NCI-H748 treated with DMSO at 0.1 percent for 48 hours (cell line): ENCODE measurements at regions not wholly inside any gene's neighbourhood (a gene's known extent, or its start where the extent isn't known, plus 50 kb on each side); places are given as distances from the start of the nearest gene placed in this dataset.
A peak's percentile ranks its signal among the peaks of the same experiment; 100 is the strongest.
"Not testable (repeated sequence)": the region's sequence is repeated elsewhere in the genome, so short reads cannot be mapped to it uniquely, and the experiment has no call there.

Source experiments
- DNase-seq: peaks from one replicate; lab custom pipeline; 2025; lab: John Stamatoyannopoulos, UW

DNA sequence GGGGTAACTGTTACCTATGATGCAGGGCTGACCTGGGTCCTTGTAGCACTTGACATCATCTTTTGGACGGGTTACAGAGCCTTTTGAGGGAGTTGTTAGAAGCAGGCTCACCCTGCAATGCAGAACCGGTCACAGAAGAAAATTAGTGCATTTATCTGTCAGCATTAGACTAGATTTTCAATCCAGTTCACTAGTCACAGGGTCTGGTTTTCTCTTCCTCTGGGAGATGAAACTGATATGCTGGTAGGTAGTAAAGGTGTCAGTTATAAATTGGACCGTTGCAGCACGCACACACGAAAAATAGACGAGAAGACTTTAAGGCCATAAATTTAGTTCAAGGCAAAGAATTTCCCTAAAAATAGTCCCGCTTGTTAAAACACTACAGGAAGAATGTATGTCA is 532.3 kb upstream of the ATP11B start:
- DNase-seq = no peak

DNA sequence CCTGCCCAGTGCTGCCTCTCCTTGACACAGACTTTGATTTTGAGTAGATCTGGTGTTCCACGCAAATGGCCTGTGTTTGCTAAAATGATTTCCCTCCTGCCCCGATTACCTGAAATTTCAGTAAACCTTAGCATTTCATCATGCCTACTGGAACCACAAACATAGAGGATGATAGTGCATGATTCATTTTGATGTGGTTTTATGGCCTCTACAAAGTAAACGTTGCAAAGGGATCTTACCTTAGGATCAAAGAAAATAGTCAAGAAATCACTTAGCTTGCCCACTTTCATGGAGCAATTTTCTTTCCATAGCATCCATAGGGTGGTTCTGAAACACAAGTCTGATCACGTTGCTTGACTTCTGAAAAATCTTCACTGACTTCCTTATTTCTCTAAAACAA is 524.6 kb upstream of the ATP11B start:
- DNase-seq = no peak

DNA sequence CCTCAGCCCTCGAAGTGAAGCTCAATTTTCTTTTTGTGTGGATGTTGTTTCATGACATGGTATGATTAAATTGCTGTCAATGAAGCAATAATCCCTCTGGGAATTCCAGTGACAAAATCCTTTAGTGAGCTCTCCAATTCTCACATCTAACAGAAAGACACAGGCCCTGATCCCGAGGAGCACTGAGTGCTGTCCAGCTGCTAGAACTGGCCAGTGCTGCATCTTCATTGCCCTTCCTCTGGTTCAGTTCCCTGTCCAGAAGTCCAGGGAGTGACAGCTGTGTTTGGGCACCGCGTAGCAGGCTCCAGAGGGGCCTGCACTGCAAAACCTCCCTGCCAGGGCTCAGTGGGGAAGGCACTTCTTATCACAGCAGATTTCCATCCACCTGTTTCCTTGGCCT is 516.8 kb upstream of the ATP11B start:
- no peak for DNase-seq

DNA sequence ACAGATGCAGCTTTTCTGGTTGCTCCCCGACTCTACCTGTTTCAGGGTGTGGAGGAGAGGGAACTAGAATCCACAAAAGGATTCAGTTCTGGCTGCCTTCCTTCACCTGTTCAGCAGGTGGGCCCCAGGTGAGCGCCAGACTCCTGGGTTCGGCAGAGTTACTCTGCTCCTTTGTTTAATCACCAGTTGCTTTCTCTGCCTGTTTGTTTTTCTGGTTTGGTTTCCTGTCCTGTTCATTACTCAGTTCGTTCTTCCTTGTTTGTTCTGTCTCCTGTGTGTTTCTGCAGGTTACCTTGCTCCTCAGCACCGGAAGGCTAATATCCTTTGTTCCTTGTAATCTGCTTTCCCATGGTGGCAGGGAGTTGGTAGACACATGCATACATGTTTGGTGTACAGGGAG is 508.5 kb upstream of the ATP11B start:
- DNase-seq = peak; percentile 84

DNA sequence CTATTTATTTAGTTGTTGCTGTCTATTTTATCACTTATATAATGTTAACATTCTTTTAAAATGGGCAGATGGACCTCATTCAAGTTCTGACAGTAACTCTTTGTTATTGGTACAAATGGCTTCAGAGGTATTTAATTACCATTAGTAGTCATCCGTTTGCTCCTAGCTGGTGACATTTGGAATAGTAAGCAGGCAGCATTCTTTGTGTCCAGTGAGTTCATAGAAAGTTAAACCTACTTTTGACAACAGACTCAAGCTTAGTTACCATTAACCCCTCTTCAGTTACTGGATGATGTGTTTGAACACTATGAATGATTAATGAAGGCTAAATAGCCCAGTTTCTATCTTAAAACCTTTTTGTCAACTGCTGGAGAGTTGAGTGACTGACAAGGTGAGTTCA is 500.7 kb upstream of the ATP11B start:
- DNase-seq = no peak

DNA sequence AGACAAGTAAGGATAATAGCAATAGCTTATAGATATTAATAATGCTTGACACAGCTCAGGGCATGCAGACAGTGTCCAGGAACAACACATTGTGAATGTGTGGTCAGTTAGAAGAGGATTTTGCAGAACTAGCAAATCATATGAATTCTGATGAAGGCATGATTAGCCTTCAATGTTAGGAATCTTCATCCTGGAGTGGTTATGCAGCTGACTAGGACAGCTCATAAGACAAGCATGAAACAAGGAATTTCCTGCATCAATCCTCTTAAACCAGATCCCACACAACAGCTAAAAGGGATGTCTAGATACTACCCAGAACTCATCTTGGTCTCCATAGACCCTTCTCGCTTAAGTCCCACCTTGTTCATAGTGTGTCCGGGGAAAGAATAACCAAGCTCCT is 499.0 kb upstream of the ATP11B start:
- DNase-seq = no peak

DNA sequence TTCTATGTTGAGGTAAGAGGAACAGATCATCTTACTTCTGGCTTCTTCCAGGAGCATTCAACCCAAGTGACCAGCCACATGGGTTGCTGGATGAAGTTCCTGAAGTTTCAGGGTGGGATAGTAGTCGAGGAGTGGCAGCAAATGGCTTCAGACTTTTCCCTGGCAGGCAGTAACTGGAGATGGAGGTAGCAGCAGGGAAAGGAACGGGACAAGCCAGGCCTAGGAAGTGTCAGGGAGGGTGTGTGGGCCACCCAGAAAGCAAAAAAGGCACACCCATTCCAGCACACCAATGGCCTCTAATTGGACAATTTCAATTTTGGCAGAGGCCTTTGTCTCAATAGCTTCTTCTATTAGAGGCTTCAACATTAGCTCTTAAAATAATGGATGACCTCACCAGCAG is 498.6 kb upstream of the ATP11B start:
- no peak for DNase-seq

DNA sequence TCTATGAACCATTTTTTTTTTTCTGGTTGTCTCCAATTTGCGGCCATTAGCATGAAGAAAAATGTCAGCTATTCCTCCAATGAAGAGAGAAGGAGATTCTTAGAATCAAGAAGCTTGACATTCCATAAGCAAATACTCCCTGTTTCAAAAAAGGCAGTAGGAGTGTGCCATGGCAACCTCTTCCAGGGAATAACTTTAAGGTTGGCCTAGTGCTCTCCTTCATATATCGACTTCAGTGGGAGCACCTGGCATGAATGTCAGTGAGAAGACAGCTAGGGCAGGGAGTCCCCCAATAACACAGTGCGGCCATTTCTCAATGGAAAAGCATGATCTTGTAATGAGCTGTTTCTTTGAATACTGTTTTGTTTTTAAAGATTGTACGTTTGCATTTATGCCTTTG is 493.0 kb upstream of the ATP11B start:
- no peak for DNase-seq

DNA sequence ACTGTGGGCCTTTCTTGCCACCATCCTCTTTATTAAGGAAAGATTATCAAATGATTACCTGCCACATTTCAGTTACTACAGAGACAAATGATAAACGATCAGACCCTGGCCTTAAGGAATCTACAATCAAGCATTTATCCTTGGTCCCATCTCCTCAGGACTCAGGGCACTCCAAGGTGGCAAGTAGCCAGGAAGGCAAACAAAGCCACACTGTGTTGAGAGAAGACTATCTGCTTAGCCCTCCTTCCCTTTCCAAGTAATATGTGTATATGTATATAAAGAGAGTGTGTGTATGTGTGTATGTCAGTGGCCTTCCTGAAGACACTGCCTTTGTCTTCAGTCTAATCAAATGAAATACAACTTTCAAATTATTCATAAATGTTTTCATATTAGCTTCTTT is 490.1 kb upstream of the ATP11B start:
- no peak for DNase-seq

DNA sequence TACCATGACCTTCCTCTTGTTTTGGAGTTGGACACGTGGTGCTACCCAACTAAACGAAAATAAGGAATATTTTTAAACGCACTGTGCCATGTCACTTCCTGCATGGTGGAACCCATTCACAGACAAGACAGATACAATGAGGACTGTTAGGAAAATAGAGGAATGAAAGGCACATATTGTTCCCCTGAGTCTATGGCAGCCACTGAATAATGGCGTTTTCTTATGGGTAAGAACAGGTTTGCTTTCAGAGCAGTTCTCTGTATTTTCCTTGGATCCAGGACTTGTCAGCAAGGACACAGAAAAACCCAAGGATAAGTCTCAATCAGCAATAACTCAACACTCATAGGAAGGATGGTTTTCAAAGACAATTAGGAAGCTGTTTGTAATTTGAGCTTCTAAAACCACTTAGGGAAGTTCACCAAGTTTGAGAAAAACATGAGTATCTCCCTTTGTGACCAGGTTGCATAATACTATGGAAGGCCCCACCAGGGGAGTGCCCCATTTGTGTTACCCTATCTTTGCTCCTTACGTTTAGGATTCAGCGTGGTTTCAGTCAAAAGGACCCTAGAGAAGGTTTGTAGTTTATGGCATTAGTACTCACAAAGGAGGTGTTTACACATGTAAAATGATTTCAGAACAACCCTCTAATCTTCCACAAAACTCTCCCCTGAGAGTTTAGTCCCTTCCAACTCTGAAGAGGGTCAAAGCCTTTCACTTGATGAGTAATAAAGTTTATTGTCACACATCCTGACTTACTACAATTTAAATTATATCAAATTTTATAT is 487.2 kb upstream of the ATP11B start:
- DNase-seq = no peak

DNA sequence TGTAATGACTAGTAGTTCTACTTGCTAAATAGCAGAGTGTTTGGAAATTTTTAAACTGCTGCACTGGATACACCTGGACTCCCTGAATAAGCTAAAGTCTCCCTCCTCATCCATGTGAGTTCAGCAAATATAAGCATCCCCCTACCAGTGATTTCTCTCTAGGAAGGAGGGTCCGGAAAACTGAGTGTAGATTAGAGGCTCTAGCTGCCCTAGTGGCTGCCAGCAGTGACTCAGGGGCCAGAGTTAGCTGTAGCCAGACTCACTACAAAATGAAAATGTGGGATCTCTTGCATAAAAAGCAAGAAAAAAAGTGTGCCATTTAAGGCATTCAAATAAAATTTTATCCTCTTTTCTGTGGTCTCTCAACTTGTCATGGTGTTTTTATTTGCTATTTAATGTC is 485.0 kb upstream of the ATP11B start:
- DNase-seq = no peak

DNA sequence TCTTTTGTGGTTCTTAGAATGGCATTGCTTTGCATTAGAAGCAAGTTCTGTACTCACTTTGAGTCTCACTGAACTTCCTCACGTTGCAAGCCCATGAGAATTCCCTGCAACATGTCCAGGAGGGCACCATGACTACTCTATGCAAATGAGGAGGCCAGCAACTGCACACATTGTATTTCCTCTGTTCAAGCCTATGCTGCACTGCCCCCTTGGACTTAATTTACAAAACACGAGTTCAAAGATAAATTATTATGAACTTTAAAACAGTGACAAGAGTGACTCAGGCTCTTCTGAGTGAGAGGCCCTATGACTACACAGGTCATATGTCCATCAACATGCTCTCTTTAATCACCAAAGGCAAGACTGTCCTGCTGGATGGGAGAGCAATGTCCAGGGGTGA is 484.2 kb upstream of the ATP11B start:
- no peak for DNase-seq

DNA sequence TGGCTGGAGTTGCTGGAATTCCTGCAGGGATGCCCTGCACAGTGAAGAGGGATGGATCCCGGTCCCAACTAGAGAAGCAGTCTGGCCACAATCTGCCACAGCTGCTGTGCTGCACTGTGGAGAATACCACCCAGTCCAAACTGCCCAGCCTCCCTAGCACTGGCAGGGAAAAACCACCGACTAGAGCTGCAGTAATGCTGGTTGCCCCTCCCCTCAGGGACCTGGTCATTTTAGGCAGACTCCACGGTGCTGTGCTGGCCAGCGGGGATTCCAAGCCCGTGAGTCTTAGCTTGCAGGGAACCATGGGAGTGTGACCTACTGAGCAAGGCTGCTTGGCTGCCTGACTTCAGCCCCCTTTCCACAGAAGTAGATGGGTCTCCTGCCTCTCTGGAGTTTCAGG is 478.0 kb upstream of the ATP11B start:
- no peak for DNase-seq

DNA sequence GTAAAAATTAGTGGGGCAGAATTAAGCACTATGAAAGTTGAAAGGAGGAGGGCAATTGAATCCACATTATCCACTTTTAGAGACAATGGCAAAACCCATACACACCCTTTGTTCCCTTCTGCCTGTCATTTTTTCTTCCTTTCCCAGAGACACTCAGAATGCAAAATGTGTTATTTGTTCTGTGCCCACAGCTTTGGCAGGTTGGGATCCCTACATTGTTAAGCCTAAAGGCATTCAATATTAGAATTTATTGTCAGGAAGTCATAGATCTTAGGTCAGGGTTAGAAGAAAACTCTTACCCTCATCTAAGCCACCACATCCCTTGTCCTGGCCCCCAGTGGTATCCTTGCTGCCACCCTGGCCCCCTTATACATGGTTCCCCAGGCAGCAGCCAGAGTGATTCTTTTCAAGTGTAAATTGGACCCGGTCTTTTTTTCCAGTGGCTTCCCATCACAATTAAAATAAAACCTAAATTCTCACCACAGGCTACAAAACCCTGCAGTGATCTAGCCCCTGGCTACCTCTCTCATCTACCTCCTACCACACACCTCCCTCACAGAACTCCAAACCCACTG is 470.1 kb upstream of the ATP11B start:
- DNase-seq = no peak

DNA sequence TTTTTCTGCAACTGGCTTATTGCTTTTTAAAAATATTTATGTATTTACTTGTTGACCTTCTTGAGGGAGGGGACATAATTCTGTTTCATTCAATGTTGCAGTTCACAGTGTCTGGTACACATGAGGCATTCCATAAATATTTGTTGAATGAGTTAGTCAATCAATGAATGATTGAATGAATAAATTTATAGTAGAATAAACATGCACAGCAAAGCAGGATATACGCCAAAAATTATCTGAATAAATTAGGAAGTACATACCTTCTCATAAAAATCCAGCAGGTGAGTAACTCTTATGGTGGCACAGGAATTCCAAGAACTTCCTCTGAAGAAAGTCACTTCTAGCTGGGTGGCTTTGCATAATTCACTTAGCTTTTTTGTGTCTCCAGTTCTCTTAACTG is 469.4 kb upstream of the ATP11B start:
- DNase-seq = no peak

DNA sequence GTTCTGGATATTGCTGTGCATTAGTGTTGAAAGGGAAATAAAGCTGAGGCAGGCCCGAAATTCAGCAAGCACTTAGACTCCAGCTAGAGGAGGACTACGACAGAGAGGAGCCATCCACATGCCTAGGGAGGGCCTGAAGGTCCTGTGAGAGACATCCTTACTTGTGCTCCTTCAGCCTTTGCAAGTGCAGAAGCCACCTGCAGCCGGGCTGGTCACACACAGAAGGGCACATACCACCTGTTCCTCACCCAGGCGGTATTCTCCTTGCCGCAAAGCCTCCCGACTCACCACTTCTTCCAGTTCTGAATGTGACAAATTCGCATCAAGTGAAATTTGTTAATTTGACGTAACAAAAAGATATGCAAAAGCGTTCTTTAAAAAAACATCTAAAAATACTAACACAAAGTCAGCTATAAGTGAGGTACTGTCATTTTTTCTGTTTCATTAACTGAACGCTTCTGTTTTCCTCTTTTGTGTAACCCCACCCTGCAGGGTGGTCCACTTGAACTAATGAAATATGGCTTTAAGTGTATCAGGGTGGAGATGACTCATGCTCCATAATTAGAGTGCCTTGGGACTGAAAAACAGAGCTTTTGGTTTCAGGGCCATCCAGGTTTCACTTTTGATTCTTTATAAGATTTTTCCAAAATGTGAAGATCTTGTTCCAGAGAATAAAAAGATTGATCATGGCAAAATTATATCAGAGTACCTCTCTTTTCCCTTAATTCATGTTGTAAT is 467.9 kb upstream of the ATP11B start:
- DNase-seq = peak; percentile 1

DNA sequence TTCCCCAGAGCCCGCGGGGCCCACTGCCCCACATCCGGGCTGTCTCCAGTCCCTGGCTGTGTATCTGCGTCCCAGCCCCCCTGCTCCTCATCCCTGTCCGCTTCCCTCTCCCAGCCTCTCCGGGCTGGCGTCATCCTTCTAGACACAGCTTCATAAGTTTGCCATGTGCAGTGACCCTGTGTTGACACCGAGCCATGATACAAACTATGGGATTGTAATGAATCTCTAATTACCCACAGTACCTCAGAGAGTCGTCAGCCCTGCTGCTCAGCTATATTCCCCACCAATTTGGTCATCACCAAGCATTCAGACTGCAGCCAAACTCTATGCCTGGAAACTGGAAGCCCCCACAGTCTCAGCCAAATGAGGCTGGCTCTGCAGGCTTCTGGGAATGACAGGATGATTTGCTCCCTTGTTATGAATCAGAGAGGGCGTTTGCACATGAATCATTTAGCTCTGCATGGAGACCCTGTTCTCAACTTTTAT is 466.1 kb upstream of the ATP11B start:
- no peak for DNase-seq

DNA sequence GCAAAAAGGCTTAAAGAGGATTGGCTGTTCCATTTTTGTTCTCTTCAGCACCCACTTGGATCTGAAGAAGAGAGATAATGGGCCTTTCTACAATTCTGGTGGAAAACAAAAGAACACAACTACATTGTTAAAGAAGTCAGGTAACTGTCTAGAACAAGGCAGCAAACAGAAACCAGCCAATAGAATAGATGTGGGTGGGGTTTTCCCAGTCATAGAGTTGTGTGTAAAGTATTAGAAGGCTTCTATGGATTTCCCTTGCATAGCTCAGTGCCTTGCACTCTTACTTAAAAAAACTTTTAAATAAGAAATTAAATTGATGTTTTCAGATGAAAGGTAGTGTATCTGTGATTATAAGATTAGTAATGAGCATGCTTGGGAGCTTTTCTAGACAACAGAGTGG is 462.7 kb upstream of the ATP11B start:
- DNase-seq = no peak

DNA sequence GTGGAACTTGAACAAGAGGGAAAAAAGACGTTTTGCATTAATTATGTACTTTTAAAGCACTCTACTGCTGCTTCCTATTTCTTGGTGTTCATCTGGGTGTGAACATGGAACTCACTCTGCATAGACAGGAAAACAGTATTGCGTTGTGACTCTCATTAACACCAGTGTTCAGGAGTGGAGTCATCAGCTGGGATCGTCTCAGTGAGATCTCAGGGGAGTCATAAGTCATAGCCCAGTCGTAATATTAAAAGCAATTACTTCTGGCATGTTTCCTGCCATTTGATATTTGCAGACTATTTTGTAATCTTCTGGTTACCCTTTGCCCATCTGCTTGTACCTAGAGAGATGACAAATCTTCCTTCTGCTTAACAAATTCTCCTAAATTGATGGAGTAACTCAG is 462.0 kb upstream of the ATP11B start:
- no peak for DNase-seq

DNA sequence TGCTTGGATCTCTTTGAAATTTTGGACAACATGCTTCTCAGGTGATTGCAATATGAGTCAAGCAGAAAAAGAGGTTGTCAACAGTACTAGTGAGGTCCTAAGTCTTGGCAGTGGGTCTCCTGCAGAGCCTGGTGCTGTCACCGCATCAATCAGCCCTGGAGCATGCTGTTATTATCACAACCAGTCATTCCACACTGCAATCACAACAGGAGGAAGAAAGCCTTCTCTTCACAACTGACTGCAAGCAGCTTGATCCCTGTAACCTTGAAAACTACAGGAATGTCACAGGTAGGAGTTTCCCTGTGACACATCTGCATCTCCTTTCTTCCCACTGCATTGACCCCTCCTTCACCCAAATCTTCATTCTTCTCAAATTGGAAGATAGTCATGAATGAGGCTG is 451.1 kb upstream of the ATP11B start:
- no peak for DNase-seq

DNA sequence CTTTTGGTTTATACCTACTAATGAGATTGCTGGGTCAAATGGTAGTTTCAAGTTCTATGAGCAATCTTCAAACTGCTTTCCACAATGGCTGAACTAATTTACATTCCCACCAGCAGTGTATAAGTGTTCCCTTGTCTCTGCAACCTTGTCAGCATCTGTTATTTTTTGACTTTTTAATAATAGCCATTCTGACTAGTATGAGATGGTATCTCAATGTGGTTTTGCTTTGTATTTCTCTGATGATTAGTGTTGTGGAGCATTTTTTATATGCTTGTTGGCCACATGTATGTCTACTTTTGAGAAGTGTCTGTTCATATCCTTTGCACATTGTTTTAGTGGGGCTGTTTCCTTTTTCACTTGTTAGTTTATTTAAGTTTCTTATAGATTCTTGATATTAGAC is 449.3 kb upstream of the ATP11B start:
- DNase-seq = not testable (repeated sequence)

DNA sequence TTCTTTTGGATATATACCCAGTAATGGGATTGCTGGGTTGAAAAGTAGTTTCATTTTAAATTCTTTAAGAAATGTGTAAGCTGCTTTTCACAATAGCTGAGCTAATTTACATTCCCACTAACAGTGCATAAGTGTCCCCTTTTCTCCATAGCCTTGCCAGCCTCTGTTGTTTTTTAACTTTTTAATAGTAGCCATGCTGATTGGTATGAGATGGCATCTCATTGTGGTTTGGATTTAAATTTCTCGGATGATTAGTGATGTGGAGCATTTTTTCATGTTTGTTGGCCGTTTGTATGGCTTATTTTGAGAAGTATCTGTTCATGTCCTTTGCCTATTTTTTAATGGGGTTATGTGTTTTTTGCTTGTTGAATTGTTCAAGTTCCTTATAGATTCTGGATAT is 444.3 kb upstream of the ATP11B start:
- no peak for DNase-seq

DNA sequence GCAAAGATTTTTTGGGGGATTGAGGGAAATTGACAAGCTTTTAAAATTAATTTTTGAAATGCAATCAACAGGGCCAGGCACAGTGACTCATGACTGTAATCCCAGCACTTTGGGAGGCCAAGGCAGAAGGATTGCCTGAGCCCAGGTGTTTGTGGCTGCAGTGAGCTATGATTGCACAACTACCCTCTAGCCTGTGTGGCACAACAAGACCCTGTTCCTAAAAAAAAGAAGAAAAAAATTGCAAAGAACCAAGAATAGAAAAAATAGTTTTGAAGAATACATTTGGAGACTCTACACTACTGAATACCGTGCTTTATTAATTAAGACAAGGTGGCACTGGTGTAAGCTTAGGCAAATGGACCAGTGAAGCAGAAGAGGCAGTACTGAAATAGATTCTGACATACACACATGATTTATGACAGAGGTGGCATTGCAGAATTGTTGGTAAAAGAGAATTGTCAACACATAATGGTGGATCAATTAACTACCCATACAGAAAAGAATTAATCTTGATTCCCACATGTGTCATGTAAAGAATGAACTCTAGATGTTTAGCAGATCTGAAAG is 443.3 kb upstream of the ATP11B start:
- no peak for DNase-seq
